ENCODE measurements at regions not wholly inside any gene's neighbourhood (a gene's known extent, or its start where the extent isn't known, plus 50 kb on each side); places are given as distances from the start of the nearest gene placed in this dataset.

- no peak for DNase-seq
- TF ChIP-seq, protein P1, sequence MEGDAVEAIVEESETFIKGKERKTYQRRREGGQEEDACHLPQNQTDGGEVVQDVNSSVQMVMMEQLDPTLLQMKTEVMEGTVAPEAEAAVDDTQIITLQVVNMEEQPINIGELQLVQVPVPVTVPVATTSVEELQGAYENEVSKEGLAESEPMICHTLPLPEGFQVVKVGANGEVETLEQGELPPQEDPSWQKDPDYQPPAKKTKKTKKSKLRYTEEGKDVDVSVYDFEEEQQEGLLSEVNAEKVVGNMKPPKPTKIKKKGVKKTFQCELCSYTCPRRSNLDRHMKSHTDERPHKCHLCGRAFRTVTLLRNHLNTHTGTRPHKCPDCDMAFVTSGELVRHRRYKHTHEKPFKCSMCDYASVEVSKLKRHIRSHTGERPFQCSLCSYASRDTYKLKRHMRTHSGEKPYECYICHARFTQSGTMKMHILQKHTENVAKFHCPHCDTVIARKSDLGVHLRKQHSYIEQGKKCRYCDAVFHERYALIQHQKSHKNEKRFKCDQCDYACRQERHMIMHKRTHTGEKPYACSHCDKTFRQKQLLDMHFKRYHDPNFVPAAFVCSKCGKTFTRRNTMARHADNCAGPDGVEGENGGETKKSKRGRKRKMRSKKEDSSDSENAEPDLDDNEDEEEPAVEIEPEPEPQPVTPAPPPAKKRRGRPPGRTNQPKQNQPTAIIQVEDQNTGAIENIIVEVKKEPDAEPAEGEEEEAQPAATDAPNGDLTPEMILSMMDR (IDR thresholded peaks at IDR 0.05; ENCODE audit: borderline replicate concordance): no peak
- no peak overlapping the region for H3K27ac ChIP-seq (replicated peaks)
These were observed 383.7 kb upstream of the CDH4 start for GRCh38 chr20:60868316-60868891.

DNA sequence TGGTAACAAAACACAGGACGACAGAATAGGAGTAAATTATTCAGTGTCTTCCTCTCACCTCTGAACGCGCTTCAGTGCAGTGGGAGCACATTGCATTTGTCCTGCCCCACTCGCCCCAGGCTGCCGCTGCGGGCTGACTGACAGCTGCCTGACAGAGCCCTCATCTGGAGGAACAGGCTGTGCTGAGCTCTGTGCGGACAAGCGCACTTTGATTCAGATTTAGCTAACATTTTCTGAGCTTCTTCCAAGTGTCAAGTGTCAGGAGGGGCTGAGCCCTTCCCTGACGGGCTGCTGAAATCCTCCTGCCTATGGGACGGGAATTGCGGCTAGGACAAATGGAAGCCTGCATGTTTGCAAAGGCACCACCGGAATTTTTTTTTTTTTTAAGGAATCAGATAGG, 383.0 kb upstream of the CDH4 start:
- no peaks in the 10 kb centered on the region for H3K36me3 ChIP-seq
- TF ChIP-seq, protein P1 (IDR thresholded peaks at IDR 0.05; ENCODE audit: borderline replicate concordance): no peak

More at GRCh38 chr20:60868316-60868891, 383.7 kb upstream of the CDH4 start:
- H3K4me3 ChIP-seq: no peak overlapping the region
- peaks cover 10% of the 10 kb centered on the region for H3K4me1 ChIP-seq
- no peaks in the 10 kb centered on the region for H3K36me3 ChIP-seq
- H3K9me3 ChIP-seq (replicated peaks): no peaks in the 10 kb centered on the region
- peaks cover 57% of the 10 kb centered on the region for H3K27me3 ChIP-seq (ENCODE audit: low read depth)
- intact Hi-C loops (cut with micrococcal nuclease): no loop called here

GRCh38 chr20:60869625-60870024, 382.4 kb upstream of the CDH4 start:
- Histone ChIP-seq H3K4me1 (peaks cover 10% of the 10 kb centered on the region), H3K4me3 (no peak overlapping the region), H3K27ac (replicated peaks) (no peak overlapping the region), H3K9me3 (replicated peaks) (no peaks in the 10 kb centered on the region), H3K36me3 (no peaks in the 10 kb centered on the region), H3K27me3 (ENCODE audit: low read depth) (peaks cover 46% of the 10 kb centered on the region)
- intact Hi-C loops (cut with micrococcal nuclease): no loop called here
- no peak for DNase-seq
- TF ChIP-seq, protein P1 (IDR thresholded peaks at IDR 0.05; ENCODE audit: borderline replicate concordance): no peak

More for the DNA sequence above, 383.0 kb upstream of the CDH4 start:
- no peak overlapping the region for H3K27ac ChIP-seq (replicated peaks)
- peaks cover 50% of the 10 kb centered on the region for H3K27me3 ChIP-seq (ENCODE audit: low read depth)
- peaks cover 10% of the 10 kb centered on the region for H3K4me1 ChIP-seq
- no peak overlapping the region for H3K4me3 ChIP-seq
- no peak for DNase-seq
- no peaks in the 10 kb centered on the region for H3K9me3 ChIP-seq (replicated peaks)
- intact Hi-C loops (cut with micrococcal nuclease): no loop called here

DNA sequence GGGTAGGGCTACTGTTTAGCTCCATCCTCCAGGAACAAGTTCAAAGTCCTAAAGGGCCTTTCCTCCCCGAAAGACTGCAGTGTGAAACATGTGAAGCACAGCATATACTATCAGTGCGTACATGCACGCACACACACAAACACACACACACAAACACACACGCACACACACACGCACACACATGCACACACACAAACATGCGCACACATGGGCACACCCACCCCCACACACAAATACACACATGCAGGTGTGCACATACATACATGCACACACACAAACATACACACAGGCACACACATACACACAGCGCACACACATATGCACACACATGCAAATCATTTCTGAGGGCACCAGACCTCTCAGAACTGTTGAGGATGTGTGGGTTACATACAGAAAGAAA, 382.0 kb upstream of the CDH4 start:
- intact Hi-C loops (cut with micrococcal nuclease): no loop called here
- Histone ChIP-seq H3K9me3 (replicated peaks) (no peaks in the 10 kb centered on the region), H3K27ac (replicated peaks) (no peak overlapping the region), H3K36me3 (no peaks in the 10 kb centered on the region), H3K27me3 (ENCODE audit: low read depth) (peaks cover 42% of the 10 kb centered on the region), H3K4me3 (no peak overlapping the region), H3K4me1 (peaks cover 10% of the 10 kb centered on the region)
- TF ChIP-seq, protein P1 (IDR thresholded peaks at IDR 0.05; ENCODE audit: borderline replicate concordance): no peak
- no peak for DNase-seq

- TF ChIP-seq, protein P1 (IDR thresholded peaks at IDR 0.05; ENCODE audit: borderline replicate concordance): no peak
- Histone ChIP-seq H3K27me3 (ENCODE audit: low read depth) (peaks cover 27% of the 10 kb centered on the region), H3K27ac (replicated peaks) (no peak overlapping the region), H3K4me1 (peaks cover 10% of the 10 kb centered on the region), H3K9me3 (replicated peaks) (no peaks in the 10 kb centered on the region), H3K36me3 (no peaks in the 10 kb centered on the region), H3K4me3 (no peak overlapping the region)
- no peak for DNase-seq
- intact Hi-C loops (cut with micrococcal nuclease): no loop called here
These were observed 379.8 kb upstream of the CDH4 start for GRCh38 chr20:60872224-60872623.
